Mesenchymal stem cell (in vitro differentiated cells and primary cell): ENCODE measurements at regions not wholly inside any gene's neighbourhood (a gene's known extent, or its start where the extent isn't known, plus 50 kb on each side); places are given as distances from the start of the nearest gene placed in this dataset.
A peak's percentile ranks its signal among the peaks of the same experiment; 100 is the strongest.

ENCODE experiments used
- DNase-seq: peaks from one replicate; pipeline ENCODE4 v3.0.0-alpha.2; 2013
- H2AFZ ChIP-seq: one replicate; pipeline ENCODE4 v1.6.1; 2013; ENCODE audit warnings: low read depth, mild to moderate bottlenecking, control low read depth, inconsistent platforms, low read length, moderate library complexity
- H2AK5ac ChIP-seq: 2 replicates; pipeline ENCODE4 v1.6.1; 2013; ENCODE audit warnings: low read length, moderate library complexity, mild to moderate bottlenecking, inconsistent platforms; ENCODE audit not compliant: severe bottlenecking
- H2BK120ac ChIP-seq: one replicate; pipeline ENCODE4 v1.6.1; 2013; ENCODE audit warnings: low read depth, mild to moderate bottlenecking, inconsistent platforms, low read length, moderate library complexity
- H2BK12ac ChIP-seq, 2 experiments: one replicate each; pipeline ENCODE4 v1.6.1; 2013; ENCODE audit warnings: inconsistent platforms in 2 of 2, low read length in 2 of 2, mild to moderate bottlenecking in 2 of 2, moderate library complexity in 2 of 2, control low read depth in 1 of 2
- H2BK15ac ChIP-seq: one replicate; pipeline ENCODE4 v1.6.1; 2013; ENCODE audit warnings: mild to moderate bottlenecking, low read depth, inconsistent platforms; ENCODE audit not compliant: poor library complexity, severe bottlenecking
- H2BK5ac ChIP-seq: 2 replicates; pipeline ENCODE4 v1.6.1; 2013; ENCODE audit warnings: low read depth, mild to moderate bottlenecking, low read length, control low read depth, inconsistent platforms; ENCODE audit not compliant: poor library complexity, severe bottlenecking
- H3K14ac ChIP-seq, 2 experiments: one replicate each; pipeline ENCODE4 v1.6.1; 2013; ENCODE audit warnings: inconsistent platforms in 2 of 2, low read length in 2 of 2, control low read depth in 1 of 2, mild to moderate bottlenecking in 1 of 2, moderate library complexity in 1 of 2
- H3K18ac ChIP-seq, 2 experiments: one replicate each; pipeline ENCODE4 v1.6.1; 2013; ENCODE audit warnings: inconsistent platforms in 2 of 2, low read length in 2 of 2, control low read depth in 1 of 2, low read depth in 1 of 2, mild to moderate bottlenecking in 1 of 2
- H3K23ac ChIP-seq, 2 experiments: one replicate each; pipeline ENCODE4 v1.6.1; 2013; ENCODE audit warnings: inconsistent platforms in 2 of 2, low read length in 2 of 2, mild to moderate bottlenecking in 2 of 2, moderate library complexity in 2 of 2, control low read depth in 1 of 2
- H3K27ac ChIP-seq: 2 replicates; pipeline ENCODE4 v1.5.1; 2013; ENCODE audit warnings: mild to moderate bottlenecking, moderate library complexity, low read length, control low read depth, inconsistent platforms; ENCODE audit not compliant: poor library complexity, severe bottlenecking
- H3K27me3 ChIP-seq, 2 experiments: 2 replicates each; pipeline versions ENCODE4 v1.6.1 to v1.7.0; 2013; ENCODE audit warnings: low read length in 2 of 2, mild to moderate bottlenecking in 2 of 2, moderate library complexity in 2 of 2, control low read depth in 1 of 2, inconsistent platforms in 1 of 2; ENCODE audit not compliant: control insufficient read depth in 1 of 2, insufficient read depth in 1 of 2
- H3K36me3 ChIP-seq, 2 experiments: 2 replicates each; pipeline versions ENCODE4 v1.6.1 to v1.7.0; 2013; ENCODE audit warnings: low read length in 2 of 2, control low read depth in 1 of 2, inconsistent platforms in 1 of 2, low read depth in 1 of 2, mild to moderate bottlenecking in 1 of 2; ENCODE audit not compliant: insufficient read depth in 2 of 2, control insufficient read depth in 1 of 2
- H3K4ac ChIP-seq, 2 experiments: one replicate each; pipeline ENCODE4 v1.6.1; 2013; ENCODE audit warnings: inconsistent platforms in 2 of 2, low read length in 2 of 2, mild to moderate bottlenecking in 2 of 2, moderate library complexity in 2 of 2, control low read depth in 1 of 2, low read depth in 1 of 2
- H3K4me1 ChIP-seq: 2 replicates; pipeline ENCODE4 v1.6.1; 2013; ENCODE audit warnings: low read depth, low read length, control low read depth; ENCODE audit not compliant: control insufficient read depth, insufficient read depth
- H3K4me2 ChIP-seq: 2 replicates; pipeline ENCODE4 v1.6.1; 2013; ENCODE audit warnings: low read length, mild to moderate bottlenecking, inconsistent platforms; ENCODE audit not compliant: poor library complexity, severe bottlenecking
- H3K4me3 ChIP-seq, 2 experiments: 2 replicates each; pipeline versions ENCODE4 v1.5.1 to v1.7.0; 2013; ENCODE audit warnings: low read length in 2 of 2, mild to moderate bottlenecking in 2 of 2, control low read depth in 1 of 2, low read depth in 1 of 2; ENCODE audit not compliant: insufficient read depth in 1 of 2
- H3K79me1 ChIP-seq: replicated peaks from 2 replicates; pipeline ENCODE4 v1.6.1; 2013; ENCODE audit warnings: mild to moderate bottlenecking, control low read depth, low read length, inconsistent platforms; ENCODE audit not compliant: poor library complexity, severe bottlenecking
- H3K9ac ChIP-seq: 2 replicates; pipeline ENCODE4 v1.7.0; 2013; ENCODE audit warnings: mild to moderate bottlenecking, low read length, moderate library complexity
- H3K9me3 ChIP-seq: 2 replicates; pipeline ENCODE4 v1.7.0; 2013; ENCODE audit warnings: mild to moderate bottlenecking, low read length; ENCODE audit not compliant: control insufficient read depth
- H4K8ac ChIP-seq: one replicate; pipeline ENCODE4 v1.6.1; 2013; ENCODE audit warnings: inconsistent platforms, mild to moderate bottlenecking, low read length, moderate library complexity
- H4K91ac ChIP-seq: one replicate; pipeline ENCODE4 v1.6.1; 2013; ENCODE audit warnings: mild to moderate bottlenecking, low read length, inconsistent platforms
- WGBS: methylation state at CpG from one replicate; pipeline ENCODE4 v1.1.7; 2013; ENCODE audit warnings: mixed read lengths; 5-methylcytosine and 5-hydroxymethylcytosine counted together

DNA sequence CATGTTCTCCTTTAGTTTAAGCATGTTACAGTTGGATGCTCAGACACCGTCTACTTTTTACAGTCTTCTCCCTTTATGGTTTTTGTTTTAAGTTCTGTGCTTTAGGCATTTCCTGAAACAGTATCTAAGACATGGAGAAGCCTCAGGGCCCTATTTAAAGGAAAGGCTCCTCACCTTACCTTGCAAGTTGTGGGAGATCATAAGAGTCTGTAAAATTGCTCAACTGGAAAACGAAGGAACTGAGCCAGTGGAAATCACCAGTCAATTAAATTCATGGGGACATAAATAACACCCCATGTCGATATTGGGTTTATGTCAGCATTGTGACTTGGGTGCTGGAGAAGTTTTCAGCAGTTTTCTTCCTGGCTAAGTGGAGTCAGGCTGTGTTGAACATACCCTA is 239.2 kb downstream of the KIF4B start:
- Histone ChIP-seq H3K9ac (no peak overlapping the region), H3K4me1 (no peaks in the 10 kb centered on the region), H3K23ac (no peak overlapping the region), H3K36me3 (no peaks in the 10 kb centered on the region), H3K4me2 (no peak overlapping the region), H3K18ac (no peak overlapping the region), H2BK12ac (no peak overlapping the region), H3K14ac (no peak overlapping the region), H4K91ac (no peak overlapping the region), H3K27me3 (no peaks in the 10 kb centered on the region), H3K79me1 (no peaks in the 10 kb centered on the region), H3K27ac (no peak overlapping the region), H3K4me3 (no peak overlapping the region), H2BK15ac (no peak overlapping the region), H2BK120ac (no peak overlapping the region), H3K9me3 (peaks cover 4% of the 10 kb centered on the region), H3K4ac (no peak overlapping the region), H2AFZ (no peak overlapping the region), H2BK5ac (no peak overlapping the region), H2AK5ac (no peak overlapping the region), H4K8ac (no peak overlapping the region)
- DNase-seq: no peak
- 69% methylated on average over 2 of the region's 3 CpGs for WGBS

DNA sequence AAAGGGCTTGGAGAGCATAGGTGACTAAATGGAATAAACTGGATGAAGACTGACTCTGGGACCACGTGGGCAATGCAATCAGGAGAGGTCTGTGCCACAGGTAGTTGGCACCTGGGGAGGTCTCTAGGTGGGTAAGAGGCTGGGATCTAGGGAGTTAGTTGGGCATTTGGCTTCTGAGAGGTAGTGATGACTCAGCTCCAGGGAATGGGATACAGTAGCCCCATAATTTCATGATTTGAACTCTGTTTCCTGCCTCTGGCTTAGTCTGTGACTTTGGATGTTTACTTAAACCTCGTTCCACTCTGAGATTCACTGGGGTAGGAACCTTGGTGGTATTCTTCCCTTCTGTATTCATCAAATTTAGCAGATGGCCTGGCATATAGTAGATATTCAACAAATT is 240.8 kb downstream of the KIF4B start:
- Histone ChIP-seq H2BK120ac (no peak overlapping the region), H3K4ac (no peak overlapping the region), H3K23ac (no peak overlapping the region), H3K4me2 (no peak overlapping the region), H4K8ac (no peak overlapping the region), H3K4me1 (no peaks in the 10 kb centered on the region), H3K36me3 (no peaks in the 10 kb centered on the region), H3K14ac (no peak overlapping the region), H2BK5ac (no peak overlapping the region), H2BK15ac (no peak overlapping the region), H3K27me3 (no peaks in the 10 kb centered on the region), H2AFZ (no peak overlapping the region), H3K79me1 (no peaks in the 10 kb centered on the region), H3K4me3 (no peak overlapping the region), H3K18ac (no peak overlapping the region), H3K9ac (no peak overlapping the region), H3K27ac (no peak overlapping the region), H3K9me3 (peaks cover 4% of the 10 kb centered on the region), H2AK5ac (no peak overlapping the region), H4K91ac (no peak overlapping the region), H2BK12ac (no peak overlapping the region)
- 41% methylated on average over 1 of the region's 2 CpGs for whole genome bisulfite sequencing
- no peak for DNase-seq

DNA sequence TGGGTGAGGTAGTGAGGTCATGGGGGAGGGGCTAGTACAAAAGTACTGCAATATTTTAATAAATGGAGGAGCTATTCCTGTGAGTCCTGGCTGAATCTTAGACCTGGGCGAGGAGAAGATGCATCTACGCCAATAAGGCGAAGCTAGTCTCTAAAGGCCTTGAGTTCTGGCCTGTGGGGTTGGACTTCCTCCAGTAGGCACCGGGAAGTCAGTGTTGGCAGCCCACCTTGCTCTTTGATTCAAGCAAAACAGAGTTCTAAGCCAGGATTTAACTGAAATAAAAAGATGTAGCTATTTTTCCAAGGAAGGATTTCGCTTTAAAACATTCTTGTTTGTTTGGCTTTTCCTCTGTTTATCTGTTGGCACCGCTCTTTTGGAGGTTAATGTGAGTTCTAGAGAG is 244.6 kb downstream of the KIF4B start:
- Histone ChIP-seq H2BK15ac (no peak overlapping the region), H3K4me3 (no peak overlapping the region), H3K79me1 (no peaks in the 10 kb centered on the region), H3K18ac (no peak overlapping the region), H3K27me3 (no peaks in the 10 kb centered on the region), H3K9me3 (no peaks in the 10 kb centered on the region), H2BK12ac (no peak overlapping the region), H4K91ac (no peak overlapping the region), H4K8ac (no peak overlapping the region), H3K27ac (no peak overlapping the region), H2AK5ac (no peak overlapping the region), H3K9ac (no peak overlapping the region), H2BK5ac (no peak overlapping the region), H2AFZ (no peak overlapping the region), H3K36me3 (no peaks in the 10 kb centered on the region), H3K14ac (no peak overlapping the region), H3K23ac (no peak overlapping the region), H3K4me2 (no peak overlapping the region), H3K4ac (no peak overlapping the region), H2BK120ac (no peak overlapping the region), H3K4me1 (no peaks in the 10 kb centered on the region)
- no peak for DNase-seq
- WGBS: 72% methylated on average over 6 of the region's 6 CpGs

DNA sequence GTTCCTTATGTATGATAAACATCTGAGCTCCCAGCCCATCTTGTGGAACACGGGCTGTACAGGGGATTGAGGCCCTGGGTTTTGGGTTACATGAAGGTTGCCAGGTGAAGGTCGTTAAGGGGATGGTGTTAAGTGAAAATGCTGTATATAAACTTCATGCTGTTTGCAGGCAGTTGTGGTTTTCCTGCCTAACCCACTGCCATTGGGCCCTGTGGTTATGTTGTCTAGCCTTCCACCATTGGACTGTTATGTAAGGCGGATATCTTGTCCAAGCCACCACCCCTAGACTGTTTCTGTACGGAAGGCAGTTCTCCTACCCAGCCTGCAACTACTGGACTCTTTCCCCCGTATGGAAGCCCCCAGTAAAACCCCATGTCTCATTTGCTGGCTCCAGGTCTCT is 246.1 kb downstream of the KIF4B start:
- no peak overlapping the region for H2BK5ac ChIP-seq
- no peaks in the 10 kb centered on the region for H3K27me3 ChIP-seq
- no peaks in the 10 kb centered on the region for H3K4me1 ChIP-seq
- no peak for DNase-seq
- H2BK15ac ChIP-seq: no peak overlapping the region
- H3K23ac ChIP-seq: no peak overlapping the region
- no peak overlapping the region for H4K8ac ChIP-seq
- no peak overlapping the region for H3K4me2 ChIP-seq
- no peaks in the 10 kb centered on the region for H3K9me3 ChIP-seq
- no peak overlapping the region for H2AK5ac ChIP-seq
- no peak overlapping the region for H2BK120ac ChIP-seq
- no peaks in the 10 kb centered on the region for H3K36me3 ChIP-seq
- no peak overlapping the region for H3K9ac ChIP-seq
- H3K14ac ChIP-seq: no peak overlapping the region
- H3K27ac ChIP-seq: no peak overlapping the region
- no peak overlapping the region for H2AFZ ChIP-seq
- H2BK12ac ChIP-seq: no peak overlapping the region
- WGBS: 69% methylated on average over 5 of the region's 5 CpGs
- peak overlapping the region in 1 of 2 experiments; percentile 7 for H3K18ac ChIP-seq
- H4K91ac ChIP-seq: no peak overlapping the region
- H3K79me1 ChIP-seq: no peaks in the 10 kb centered on the region
- no peak overlapping the region for H3K4me3 ChIP-seq
- no peak overlapping the region for H3K4ac ChIP-seq
